Kidney epithelial cell (primary cell): ENCODE measurements at regions not wholly inside any gene's neighbourhood (a gene's known extent, or its start where the extent isn't known, plus 50 kb on each side); places are given as distances from the start of the nearest gene placed in this dataset.

ENCODE experiments used
- DNase-seq: peaks from one replicate; pipeline ENCODE4 v3.0.0-alpha.2; 2010; ENCODE audit warnings: low read depth
- H3K27me3 ChIP-seq: 2 replicates; pipeline ENCODE4 v1.6.0; 2011; ENCODE audit warnings: low read length; ENCODE audit not compliant: control insufficient read depth, insufficient read depth
- H3K36me3 ChIP-seq: 2 replicates; pipeline ENCODE4 v1.5.1; 2011; ENCODE audit warnings: low read length; ENCODE audit not compliant: control insufficient read depth, insufficient read depth
- H3K4me3 ChIP-seq: 2 replicates; pipeline ENCODE4 v1.5.1; 2011; ENCODE audit warnings: low read depth, mild to moderate bottlenecking, control low read depth, low read length
- CTCF ChIP-seq: IDR thresholded peaks from 2 replicates; pipeline ENCODE4 v1.5.1; 2011; ENCODE audit warnings: mild to moderate bottlenecking, moderate library complexity, low read length, control low read depth, inconsistent platforms; ENCODE audit not compliant: insufficient read depth, poor library complexity, severe bottlenecking

DNA sequence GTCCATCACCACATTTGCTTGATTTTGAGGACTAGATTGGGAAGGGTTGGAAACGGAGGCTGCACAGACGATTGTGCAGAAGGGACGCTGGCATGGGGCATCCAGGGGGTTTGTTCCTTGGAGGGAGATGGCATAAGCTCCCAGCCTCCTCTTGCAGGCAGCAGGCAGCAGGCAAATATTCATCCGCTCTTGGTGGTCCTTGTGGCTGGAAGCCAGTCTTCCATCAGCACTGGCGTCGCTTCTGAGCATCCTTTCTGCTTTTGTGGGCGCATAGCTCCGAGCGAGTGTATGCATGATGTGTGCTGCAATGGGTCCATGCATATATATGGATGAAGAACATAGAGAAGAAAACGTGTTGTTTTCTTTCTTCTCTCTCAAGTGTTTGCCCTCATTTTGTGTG, 166.1 kb upstream of the NTM start:
- DNase-seq, result no peak
- no peak overlapping the region for H3K4me3 ChIP-seq
- no peaks in the 10 kb centered on the region for H3K36me3 ChIP-seq
- H3K27me3 ChIP-seq, result no peaks in the 10 kb centered on the region
- TF ChIP-seq CTCF, result no peak

- TF ChIP-seq CTCF, result no peak
- no peak for DNase-seq
Observed at GRCh38 chr11:131204765-131205380, 165.5 kb upstream of the NTM start.

DNA sequence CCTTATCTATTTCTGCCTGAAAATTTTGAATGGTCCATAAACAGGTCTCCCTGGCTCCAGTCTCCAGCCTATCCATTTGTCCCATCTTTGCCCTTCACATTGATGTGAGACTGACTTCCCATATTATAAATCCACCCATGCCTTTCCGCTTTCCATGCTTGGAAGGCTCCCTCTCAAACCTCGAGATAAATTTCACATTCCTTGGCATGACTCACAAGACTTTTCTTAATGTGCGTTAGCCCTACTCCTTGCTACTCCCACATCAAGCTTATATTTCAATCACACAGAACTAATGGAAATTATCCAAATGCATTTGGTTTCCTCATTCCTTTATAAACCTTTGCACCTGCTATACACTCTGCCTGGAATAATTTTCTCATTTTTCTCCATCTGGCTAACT, 163.7 kb upstream of the NTM start:
- TF ChIP-seq CTCF, result no peak

More at GRCh38 chr11:131204765-131205380, 165.5 kb upstream of the NTM start:
- Histone ChIP-seq H3K36me3 (no peaks in the 10 kb centered on the region), H3K4me3 (no peak overlapping the region), H3K27me3 (no peaks in the 10 kb centered on the region)

DNA sequence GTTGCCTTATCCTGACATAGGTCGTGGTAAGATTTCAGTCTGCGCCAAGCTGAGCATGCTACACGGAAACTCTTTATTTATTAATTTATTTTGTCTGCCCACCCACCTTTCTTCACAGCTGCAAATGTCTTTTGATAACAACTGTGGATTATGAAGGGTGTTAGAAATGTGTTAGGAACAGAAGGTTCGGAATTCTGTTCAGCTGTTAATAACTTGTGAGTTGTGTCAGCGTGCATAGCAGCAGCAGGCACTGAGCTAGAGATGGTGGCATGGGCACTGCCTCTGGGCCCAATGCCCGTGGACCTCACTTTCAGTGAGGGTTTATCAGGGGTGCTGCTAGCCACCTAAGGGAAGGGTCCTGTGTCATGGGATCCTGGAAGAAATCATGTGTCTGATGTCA, 162.5 kb upstream of the NTM start:
- Histone ChIP-seq H3K36me3 (no peaks in the 10 kb centered on the region), H3K4me3 (no peak overlapping the region), H3K27me3 (no peaks in the 10 kb centered on the region)
- no peak for DNase-seq
- no peak for TF ChIP-seq CTCF

More for the DNA sequence above, 163.7 kb upstream of the NTM start:
- DNase-seq, result no peak
- Histone ChIP-seq H3K36me3 (no peaks in the 10 kb centered on the region), H3K27me3 (no peaks in the 10 kb centered on the region), H3K4me3 (no peak overlapping the region)

DNA sequence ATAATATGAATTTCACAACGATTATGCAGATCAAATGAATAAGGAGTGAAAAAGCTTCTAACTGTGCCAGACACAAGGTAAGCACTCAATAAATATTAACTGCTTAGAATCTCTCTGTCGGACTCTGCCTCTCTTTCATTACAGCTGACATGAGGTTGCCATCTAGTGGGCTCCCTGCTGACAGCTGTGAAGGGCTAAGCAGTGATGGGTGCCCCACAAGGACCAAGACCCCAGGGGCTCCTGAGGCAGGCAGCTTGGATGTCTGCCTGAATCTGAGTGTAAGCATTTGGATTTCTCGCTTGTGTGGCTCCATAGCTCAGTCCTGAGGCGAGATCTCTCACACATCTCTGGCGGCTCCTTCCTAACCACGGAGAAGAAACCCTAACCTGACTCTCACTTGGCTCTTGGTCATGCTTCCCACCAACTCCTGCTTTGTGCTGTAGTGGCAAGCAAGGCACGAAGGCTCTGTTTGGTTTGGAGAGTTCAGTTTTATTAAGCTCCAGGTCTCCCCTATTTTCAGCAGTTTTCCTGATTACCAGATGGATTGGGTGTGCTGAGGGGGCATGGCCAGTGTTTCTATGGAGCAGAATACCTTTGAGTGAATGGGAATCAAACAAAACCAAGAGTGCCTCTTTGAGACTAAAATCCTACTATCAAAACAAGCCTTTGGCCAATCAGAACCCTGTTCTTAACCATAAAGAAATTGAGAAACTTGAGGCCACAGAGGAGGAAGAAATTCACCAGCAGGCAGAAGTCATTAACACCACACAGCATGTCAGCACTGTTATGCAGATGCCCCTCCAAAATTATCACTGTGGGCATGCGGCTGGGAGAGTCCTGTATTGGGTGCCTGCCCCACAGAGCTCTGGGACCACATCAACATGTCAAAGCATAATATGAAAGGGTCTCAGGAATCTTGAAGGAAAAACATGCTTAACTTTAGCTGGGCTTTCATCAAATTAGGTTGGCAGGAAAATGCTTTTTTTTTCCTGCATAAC, 152.8 kb upstream of the NTM start:
- no peaks in the 10 kb centered on the region for H3K36me3 ChIP-seq
- TF ChIP-seq CTCF, result peak; percentile 40
- DNase-seq, result no peak
- no peaks in the 10 kb centered on the region for H3K27me3 ChIP-seq
- no peak overlapping the region for H3K4me3 ChIP-seq
